ENCODE measurements at regions not wholly inside any gene's neighbourhood (a gene's known extent, or its start where the extent isn't known, plus 50 kb on each side); places are given as distances from the start of the nearest gene placed in this dataset.

GRCh38 chr4:113849771-113850170, 88.2 kb upstream of the CAMK2D start:
- H3K27me3 Mint-ChIP-seq (ENCODE audit: low read depth): no peaks in the 10 kb centered on the region
- H3K4me3 Mint-ChIP-seq: no peak overlapping the region
- TF ChIP-seq, protein P1, sequence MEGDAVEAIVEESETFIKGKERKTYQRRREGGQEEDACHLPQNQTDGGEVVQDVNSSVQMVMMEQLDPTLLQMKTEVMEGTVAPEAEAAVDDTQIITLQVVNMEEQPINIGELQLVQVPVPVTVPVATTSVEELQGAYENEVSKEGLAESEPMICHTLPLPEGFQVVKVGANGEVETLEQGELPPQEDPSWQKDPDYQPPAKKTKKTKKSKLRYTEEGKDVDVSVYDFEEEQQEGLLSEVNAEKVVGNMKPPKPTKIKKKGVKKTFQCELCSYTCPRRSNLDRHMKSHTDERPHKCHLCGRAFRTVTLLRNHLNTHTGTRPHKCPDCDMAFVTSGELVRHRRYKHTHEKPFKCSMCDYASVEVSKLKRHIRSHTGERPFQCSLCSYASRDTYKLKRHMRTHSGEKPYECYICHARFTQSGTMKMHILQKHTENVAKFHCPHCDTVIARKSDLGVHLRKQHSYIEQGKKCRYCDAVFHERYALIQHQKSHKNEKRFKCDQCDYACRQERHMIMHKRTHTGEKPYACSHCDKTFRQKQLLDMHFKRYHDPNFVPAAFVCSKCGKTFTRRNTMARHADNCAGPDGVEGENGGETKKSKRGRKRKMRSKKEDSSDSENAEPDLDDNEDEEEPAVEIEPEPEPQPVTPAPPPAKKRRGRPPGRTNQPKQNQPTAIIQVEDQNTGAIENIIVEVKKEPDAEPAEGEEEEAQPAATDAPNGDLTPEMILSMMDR (IDR thresholded peaks at IDR 0.05; ENCODE audit: unreplicated experiment in 3 of 3): no peak
- no peaks in the 10 kb centered on the region for H3K4me1 Mint-ChIP-seq
- H3K27ac Mint-ChIP-seq: no peak overlapping the region
- H3K9me3 Mint-ChIP-seq: peaks cover 9% of the 10 kb centered on the region
- H3K36me3 Mint-ChIP-seq (ENCODE audit: low read depth): no peaks in the 10 kb centered on the region

- no peaks in the 10 kb centered on the region for H3K27me3 Mint-ChIP-seq (ENCODE audit: low read depth)
- no peak overlapping the region for H3K4me3 Mint-ChIP-seq
- peaks cover 3% of the 10 kb centered on the region for H3K9me3 Mint-ChIP-seq
- no peaks in the 10 kb centered on the region for H3K4me1 Mint-ChIP-seq
- TF ChIP-seq, protein P1 (IDR thresholded peaks at IDR 0.05; ENCODE audit: unreplicated experiment in 3 of 3): no peak
- no peaks in the 10 kb centered on the region for H3K36me3 Mint-ChIP-seq (ENCODE audit: low read depth)
- no peak overlapping the region for H3K27ac Mint-ChIP-seq
These were observed 86.2 kb upstream of the CAMK2D start for GRCh38 chr4:113847710-113848109.

DNA sequence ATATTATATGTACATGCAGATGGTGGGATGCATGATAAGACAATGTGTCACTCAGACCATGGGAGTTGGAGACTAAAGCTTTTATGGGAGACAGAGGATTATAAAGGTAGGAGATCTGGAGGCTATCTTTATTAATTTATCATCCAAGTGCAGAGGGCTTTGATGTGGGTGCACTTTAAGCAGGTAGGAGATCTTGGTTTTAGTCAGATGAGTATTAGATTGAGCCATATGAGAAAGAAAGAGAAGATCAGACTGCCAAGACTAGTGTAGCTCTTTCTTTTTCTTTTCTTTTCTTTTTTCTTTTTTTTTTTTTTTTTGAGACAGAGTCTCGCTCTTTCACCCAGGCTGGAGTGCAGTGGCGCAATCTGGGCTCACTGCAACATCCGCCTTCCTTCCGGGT, 84.9 kb upstream of the CAMK2D start:
- no peak overlapping the region for H3K27ac Mint-ChIP-seq

DNA sequence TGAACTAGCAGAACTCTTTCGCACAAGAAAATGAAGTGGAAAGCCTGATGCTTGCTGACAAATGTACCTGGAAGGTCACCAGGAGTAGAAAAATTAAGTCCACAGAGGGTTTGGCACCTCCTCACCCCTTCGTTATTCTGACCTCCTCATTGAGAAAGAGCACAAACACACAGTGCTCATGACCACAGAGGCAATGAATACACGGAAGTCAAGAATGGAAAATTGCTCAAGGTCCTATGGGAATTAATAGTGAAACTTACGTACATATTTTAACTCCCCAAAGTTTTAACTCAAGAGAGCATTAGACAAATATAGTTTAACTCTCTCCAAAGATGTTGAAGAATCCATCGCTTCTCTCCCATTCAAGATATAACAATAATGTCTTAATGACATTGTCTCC, 83.6 kb upstream of the CAMK2D start:
- H3K4me3 Mint-ChIP-seq: no peak overlapping the region
- no peaks in the 10 kb centered on the region for H3K4me1 Mint-ChIP-seq

More for the DNA sequence above, 84.9 kb upstream of the CAMK2D start:
- Mint-ChIP-seq H3K36me3 (ENCODE audit: low read depth) (no peaks in the 10 kb centered on the region), H3K4me3 (no peak overlapping the region), H3K4me1 (no peaks in the 10 kb centered on the region), H3K27me3 (ENCODE audit: low read depth) (no peaks in the 10 kb centered on the region), H3K9me3 (no peaks in the 10 kb centered on the region)
- TF ChIP-seq, protein P1 (IDR thresholded peaks at IDR 0.05; ENCODE audit: unreplicated experiment in 3 of 3): no peak

DNA sequence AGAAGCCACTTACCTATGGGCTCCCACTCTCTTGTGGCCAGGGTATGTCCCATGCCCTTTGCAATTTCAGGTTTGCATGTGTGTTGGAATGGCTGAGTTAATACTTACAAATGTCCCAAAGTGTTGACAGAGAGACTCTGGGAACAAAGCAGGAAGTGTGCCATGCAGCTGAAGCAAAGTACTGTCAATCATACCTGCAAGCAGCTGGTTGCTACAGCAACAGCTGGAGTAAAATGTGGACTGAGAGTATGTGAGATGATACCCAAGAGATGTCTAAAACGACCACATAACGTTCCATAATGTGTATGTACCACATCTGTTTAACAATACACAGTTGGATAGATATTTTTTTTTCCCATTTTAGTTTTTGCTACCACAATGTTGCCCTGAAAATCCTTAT, 82.8 kb upstream of the CAMK2D start:
- Mint-ChIP-seq H3K9me3 (no peaks in the 10 kb centered on the region), H3K4me3 (no peak overlapping the region), H3K36me3 (ENCODE audit: low read depth) (no peaks in the 10 kb centered on the region), H3K27me3 (ENCODE audit: low read depth) (no peaks in the 10 kb centered on the region), H3K4me1 (no peaks in the 10 kb centered on the region), H3K27ac (no peak overlapping the region)
- TF ChIP-seq, protein P1 (IDR thresholded peaks at IDR 0.05; ENCODE audit: unreplicated experiment in 3 of 3): no peak

More for the DNA sequence above, 83.6 kb upstream of the CAMK2D start:
- Mint-ChIP-seq H3K36me3 (ENCODE audit: low read depth) (no peaks in the 10 kb centered on the region), H3K9me3 (no peaks in the 10 kb centered on the region), H3K27ac (no peak overlapping the region), H3K27me3 (ENCODE audit: low read depth) (no peaks in the 10 kb centered on the region)
- TF ChIP-seq, protein P1 (IDR thresholded peaks at IDR 0.05; ENCODE audit: unreplicated experiment in 3 of 3): no peak

DNA sequence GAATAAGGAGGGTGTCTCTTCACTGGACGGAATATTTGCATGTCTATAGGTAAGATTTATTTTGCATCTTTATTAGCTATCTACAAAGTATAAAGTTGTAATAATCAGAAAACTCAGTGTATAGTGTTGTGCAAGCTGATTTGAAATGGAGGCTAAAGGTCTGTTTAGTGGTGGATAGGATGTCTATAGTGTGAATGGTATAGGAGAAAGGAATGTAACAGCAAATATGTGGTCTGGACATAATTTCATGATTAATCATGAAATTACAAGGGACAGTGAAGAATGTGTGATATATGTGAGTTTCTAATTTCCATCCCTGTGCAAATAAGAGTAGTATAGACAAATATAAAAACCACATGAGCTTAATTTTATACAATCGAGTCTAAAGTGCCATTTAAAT, 79.3 kb upstream of the CAMK2D start:
- H3K27me3 Mint-ChIP-seq (ENCODE audit: low read depth): no peaks in the 10 kb centered on the region
- no peaks in the 10 kb centered on the region for H3K36me3 Mint-ChIP-seq (ENCODE audit: low read depth)
- no peak overlapping the region for H3K4me3 Mint-ChIP-seq
- H3K9me3 Mint-ChIP-seq: no peaks in the 10 kb centered on the region
- no peak overlapping the region for H3K27ac Mint-ChIP-seq
- H3K4me1 Mint-ChIP-seq: no peaks in the 10 kb centered on the region
- TF ChIP-seq, protein P1 (IDR thresholded peaks at IDR 0.05; ENCODE audit: unreplicated experiment in 3 of 3): no peak
